Amniotic epithelial cell (primary cell): ENCODE measurements at regions not wholly inside any gene's neighbourhood (a gene's known extent, or its start where the extent isn't known, plus 50 kb on each side); places are given as distances from the start of the nearest gene placed in this dataset.
"Not testable (repeated sequence)": the region's sequence is repeated elsewhere in the genome, so short reads cannot be mapped to it uniquely, and the experiment has no call there.

Experiments
- DNase-seq: peaks from one replicate; pipeline ENCODE4 v3.0.0-alpha.2; 2010; ENCODE audit warnings: low read depth

- no peak for DNase-seq
These were observed 70.9 kb upstream of the ZNF169 start for GRCh38 chr9:94188246-94188645.

GRCh38 chr9:94191706-94192105 is 67.4 kb upstream of the ZNF169 start:
- not testable (repeated sequence) for DNase-seq

- DNase-seq = no peak
These were observed 60.7 kb upstream of the ZNF169 start for GRCh38 chr9:94198414-94198813.

GRCh38 chr9:94199776-94200175 is 59.3 kb upstream of the ZNF169 start:
- DNase-seq = no peak

- no peak for DNase-seq
These were observed 54.9 kb upstream of the ZNF169 start for GRCh38 chr9:94204174-94204573.

- no peak for DNase-seq
These were observed 51.3 kb upstream of the ZNF169 start for GRCh38 chr9:94207781-94208180.
